HG02759 (cell line): ENCODE measurements at regions not wholly inside any gene's neighbourhood (a gene's known extent, or its start where the extent isn't known, plus 50 kb on each side); places are given as distances from the start of the nearest gene placed in this dataset.

Experiments used
- ATAC-seq: cut with Tn5 transposase; IDR thresholded peaks from one replicate; pipeline ENCODE4 v1.9.1; 2021; ENCODE audit warnings: mild to moderate bottlenecking, moderate library complexity; ENCODE audit not compliant: unreplicated experiment

DNA sequence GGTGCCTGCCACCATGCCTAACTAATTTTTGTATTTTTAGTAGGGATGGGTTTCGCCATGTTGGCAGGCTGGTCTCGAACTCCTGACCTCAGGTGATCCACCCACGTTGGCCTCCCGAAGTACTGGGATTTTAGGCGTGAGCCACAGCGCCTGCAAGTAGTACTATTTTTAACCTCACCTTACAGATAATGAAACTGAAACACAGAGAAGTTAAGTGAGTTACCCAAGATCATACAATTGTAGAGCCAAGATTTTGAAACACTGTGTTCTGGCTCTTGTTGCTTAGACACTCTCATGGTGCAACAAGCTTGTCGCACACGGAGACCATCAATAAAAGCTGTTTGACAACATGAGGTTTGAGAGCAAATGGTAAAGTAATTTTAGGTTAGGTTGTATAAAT, 159.1 kb upstream of the LMNTD1 start:
- ATAC-seq = peak; percentile 41

DNA sequence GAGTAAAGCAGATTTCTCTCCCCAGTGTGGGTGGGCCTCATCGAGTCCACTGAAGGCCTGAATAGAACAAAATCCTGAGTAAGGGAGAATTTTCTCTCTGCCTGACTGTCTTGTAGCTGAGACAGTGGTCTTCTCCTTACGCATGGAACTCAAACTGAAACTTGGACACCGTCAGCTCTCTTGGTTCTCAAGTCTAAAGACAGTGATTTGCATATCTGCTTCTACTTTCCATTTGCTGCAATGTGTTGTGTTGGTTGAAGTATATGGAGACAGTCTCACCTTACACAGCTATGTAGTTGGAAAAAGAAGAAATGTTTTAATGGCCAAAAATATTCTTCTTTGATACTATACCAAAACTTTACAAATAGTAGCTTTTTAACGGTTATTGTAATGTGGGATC, 160.2 kb upstream of the LMNTD1 start:
- ATAC-seq = peak; percentile 98

DNA sequence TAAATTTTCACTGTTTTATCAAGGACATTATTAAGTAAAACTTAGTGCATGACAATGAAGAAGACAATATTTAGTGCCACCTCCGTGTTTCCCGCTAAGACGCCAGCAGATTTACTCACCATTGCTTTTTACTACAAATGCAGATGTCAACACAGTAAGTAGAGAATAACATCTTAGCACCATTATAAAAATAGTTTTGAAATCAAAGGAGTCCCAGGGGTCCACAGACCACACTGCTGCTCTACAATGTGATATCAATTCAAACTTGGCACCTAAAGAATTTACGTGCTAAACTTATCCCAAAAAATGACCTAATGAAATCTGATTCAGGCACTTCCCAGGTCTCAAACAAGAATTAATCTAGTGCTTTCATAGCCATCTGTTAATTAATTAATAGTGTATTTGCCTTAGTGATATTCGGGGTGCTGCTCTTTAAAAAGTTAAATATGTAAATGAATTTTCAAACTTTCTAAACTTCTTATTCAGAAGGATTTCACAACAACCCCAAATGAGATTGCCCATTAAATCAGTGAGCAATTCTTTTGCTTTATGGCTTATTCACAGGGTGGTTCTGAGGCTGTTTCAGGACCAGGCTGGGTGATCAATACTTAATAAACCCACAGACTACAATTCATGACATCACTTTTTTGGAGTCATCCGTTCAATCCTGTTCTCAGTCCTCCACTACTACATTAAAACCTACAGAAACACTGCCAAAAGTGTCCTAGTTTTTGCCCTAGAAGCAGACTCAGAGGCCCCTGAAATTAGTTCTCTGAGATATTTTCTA, 161.3 kb upstream of the LMNTD1 start:
- ATAC-seq = no peak

DNA sequence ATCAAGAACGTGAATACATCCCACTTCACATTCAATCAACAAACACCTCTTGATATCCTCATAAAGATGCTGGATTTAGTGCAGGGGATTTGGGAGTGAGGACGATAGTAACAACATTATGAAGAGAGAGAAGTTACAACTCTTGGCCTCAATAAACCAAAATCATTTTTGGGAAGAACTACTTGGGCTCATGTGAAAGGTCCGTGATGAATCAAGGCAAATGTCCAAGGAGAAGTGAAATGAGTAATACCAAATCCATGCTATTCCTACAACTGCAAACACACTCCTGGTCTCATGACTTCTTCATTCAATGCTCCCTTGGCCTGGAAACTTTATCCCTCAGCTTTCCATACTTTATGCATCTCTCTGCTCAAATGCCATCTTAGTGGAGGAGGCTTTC, 162.0 kb upstream of the LMNTD1 start:
- ATAC-seq = no peak

DNA sequence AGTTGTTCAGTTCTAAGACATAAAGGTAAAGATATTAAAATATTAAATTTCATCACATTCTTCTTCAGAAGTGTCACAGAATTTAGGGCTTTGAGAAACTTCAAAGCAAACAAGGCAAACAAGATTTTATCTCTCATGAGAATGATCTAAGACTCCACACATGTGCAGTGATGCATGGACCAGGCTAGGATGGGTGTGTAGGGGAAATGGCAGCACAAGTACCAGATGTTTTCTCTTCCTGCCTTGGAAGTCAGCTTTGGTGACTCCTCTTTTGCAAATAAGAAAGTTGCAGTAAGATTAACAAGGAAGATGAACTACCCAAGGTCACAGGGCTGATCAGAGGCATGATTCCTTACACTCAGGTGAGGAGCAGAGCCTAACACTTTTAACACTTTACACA, 163.8 kb upstream of the LMNTD1 start:
- no peak for ATAC-seq

DNA sequence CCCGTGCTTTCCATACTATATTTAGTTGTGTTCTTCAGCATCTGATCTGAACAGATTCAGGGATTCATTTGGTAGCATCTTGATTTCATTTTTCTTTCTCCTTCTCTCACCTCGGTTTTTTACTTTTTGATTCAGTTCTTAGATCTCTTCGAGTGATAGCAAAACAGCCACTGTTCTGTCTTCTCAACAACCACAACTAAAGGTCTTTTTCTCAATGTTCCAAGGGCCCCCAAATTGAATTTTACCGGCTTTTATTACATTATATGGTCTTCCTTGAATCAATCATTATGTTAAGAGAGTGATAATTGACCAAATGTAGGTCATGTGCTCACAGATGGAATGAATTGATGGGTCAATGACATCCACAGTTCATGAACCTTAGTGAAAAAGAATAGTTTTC, 164.5 kb upstream of the LMNTD1 start:
- ATAC-seq = no peak

DNA sequence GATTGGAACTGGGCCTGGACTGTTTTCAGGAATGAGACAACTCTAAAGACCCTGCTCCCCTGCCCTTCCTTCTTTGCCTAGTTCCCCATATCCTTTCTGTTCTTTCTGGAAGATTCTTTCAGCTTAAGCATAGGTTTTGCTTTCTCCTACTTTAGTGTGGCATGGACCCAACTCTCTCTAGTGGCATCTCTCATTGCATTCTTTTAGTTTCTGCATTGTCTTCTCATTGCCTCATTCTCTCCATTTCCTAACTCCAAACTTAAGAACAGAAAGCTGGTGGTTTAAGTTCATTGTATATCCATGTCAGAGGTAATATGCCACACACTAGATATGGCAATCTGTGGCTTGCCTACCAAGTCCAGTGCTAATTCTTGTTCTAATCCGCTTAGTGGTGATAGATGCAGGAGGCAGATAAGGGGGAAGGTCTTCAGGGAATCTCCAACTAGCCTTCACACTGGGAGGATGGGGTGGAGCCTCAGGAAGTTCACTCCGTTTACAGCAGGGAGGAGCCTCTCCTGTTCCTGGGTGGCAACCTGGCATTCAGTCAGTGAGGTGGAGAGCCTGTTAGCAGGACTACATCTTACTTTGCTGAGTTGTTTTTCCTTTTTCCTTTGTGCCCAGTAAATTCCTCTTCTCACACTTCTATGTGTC, 165.1 kb upstream of the LMNTD1 start:
- no peak for ATAC-seq

DNA sequence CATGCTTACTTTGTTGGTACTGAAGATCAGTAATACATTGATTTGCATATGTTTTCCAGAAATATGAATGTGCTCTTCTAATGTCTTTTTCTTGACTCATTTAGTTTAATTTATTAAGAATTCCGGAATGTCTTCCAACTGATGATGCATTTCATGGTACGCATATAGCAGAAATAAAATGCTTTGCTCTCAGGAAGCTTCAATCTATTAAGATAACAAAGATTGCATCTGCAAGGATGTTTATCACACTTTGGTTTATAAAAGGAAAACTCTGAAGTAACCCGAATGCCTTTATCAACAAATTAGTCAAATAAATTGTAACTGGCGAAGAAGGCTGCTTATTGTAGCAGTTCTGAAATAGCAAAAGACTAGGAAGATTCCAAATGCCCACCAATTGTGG, 166.4 kb upstream of the LMNTD1 start:
- no peak for ATAC-seq

DNA sequence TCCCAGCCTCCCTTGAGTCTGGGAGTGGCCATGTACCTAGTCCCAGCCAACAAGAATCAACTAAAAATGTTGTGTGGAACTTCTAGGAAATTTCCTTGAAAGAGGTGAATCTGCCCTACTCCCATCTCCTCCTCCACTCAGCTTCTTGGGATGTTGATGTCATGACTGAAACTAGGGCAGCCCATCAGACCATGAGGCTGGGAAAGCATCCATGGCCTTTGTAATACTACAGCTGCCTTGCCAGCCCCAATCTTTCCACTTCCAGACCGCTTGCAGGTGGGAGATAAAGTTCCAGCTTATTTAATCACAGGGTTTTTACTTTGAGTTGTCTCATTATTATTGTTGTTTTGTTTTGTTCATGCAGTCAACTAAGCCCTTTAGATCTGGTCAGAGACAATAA, 170.3 kb upstream of the LMNTD1 start:
- ATAC-seq = no peak

DNA sequence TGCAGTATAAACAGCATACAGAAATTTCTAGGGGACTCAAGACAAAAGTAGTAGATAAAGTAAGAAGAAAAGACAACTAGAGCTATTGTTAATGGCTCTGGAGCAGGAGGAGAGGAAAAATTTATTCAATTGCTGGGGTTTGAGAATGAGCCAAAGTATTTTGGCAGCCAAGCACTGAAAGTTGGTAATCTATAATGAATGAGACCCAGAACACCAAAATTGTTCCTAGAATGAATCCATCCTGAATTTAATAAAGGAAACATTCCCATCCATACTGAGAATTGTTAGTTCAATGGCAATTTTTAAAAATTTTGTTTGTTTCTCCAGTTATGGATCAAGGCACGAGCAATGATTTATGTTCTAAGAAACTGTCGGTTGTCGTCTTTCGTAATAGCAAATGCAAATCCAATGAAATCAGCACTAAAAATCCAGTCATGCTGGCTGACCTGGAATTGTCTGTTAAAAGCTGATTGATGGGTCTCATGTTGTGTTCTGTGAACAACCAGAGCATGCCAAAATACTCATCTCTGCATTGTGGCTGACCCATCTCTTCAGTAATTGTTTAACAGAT, 170.9 kb upstream of the LMNTD1 start:
- no peak for ATAC-seq

DNA sequence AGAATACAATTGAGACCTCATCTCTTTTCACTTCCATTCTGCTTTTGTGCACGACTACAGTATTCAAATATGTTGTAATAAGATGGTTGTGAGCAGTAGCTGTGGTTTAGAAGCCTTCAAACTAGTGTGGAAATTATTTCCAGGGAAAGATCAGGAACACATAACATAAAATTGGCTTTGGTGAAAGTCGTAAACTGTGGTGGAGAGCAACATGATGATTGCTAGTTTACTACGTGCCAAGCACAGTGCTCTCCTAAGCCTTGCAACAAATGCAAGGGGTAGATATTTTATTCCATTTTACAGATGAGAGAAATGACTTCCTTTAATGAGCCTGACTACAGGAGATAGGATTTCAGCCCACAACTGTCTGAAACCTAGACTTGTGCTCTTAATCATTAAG, 172.4 kb upstream of the LMNTD1 start:
- ATAC-seq = no peak

DNA sequence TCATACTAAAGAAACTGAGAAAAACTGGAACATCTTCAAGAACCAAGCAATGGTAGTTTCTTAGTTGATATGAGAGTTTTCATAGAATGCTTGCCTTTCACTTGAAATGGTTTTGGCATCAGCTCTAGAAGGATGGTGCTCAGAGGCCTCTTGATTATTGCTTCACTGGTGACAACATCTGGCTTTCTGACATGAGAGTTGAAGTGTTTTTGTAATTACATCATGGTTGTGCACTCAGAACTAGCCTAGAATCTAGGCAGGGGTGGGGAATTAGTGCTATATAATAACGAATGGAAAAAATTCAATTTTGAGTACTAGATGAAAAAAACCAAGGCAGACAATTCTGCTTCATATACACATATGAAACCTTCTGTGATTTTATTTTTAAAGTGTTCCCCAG, 172.8 kb upstream of the LMNTD1 start:
- no peak for ATAC-seq

DNA sequence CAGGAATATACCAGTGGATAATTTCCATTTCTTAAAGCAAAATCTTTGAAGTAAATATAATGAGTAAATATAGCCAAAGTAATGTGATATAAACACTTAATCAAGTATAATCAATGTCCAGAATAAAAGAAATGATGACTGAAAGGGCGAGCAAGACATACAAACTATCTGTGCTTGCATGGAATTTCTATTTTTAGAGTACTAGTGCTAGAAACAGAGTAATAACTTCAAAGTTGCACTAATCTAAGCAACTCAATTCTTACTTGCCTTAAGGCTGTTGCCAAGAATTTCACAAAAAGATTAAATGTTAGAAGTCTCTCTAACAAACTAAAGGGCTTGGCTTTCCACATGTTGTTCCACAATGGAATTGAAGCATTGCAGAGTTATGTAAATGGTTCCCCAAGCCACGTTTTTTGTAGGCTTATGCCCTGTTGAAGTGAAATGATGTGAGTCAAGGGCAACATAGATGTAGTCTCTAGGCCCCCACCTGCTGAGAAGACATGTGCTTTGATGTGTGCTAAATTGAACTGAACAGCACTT, 175.0 kb upstream of the LMNTD1 start:
- no peak for ATAC-seq

DNA sequence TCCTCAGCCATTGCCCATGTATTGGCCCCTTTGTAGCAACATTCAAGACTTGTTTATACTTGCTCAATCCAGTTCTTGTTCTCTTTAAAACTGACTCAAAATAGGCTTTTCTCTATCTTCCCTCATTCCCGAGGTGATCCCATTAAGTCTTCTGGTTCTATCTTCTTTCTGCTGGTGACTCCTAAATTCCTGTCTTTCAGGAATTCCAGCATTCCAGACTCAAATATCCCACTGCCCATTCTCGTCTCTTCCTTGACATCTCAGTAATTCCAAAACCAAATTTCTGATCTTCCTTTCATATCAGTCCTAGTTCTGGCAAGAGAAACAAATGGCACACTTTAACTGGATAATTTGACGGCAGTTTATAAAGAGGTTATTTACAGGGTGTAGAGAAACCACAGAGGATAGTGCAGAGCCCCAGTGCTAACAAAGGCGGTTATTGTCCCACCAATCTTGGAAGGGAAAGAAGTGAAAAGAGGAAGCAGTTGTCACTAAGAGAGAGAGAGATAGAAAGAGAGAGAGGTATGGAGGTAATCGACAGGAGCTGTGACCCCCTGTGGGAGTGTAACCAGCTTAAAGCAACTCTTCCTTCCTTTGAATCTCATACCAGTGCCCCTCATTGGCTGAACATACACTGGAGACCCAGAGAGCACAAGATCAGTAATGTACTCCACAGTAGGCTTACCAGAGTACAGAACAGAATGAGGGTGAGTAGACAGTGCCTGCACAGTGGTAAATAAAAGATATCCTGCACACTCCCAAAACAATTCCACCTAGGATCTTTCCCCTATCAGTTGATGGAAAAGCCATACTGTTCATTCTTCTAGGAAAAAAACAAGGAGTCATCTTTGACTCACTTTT, 177.6 kb upstream of the LMNTD1 start:
- ATAC-seq = no peak

DNA sequence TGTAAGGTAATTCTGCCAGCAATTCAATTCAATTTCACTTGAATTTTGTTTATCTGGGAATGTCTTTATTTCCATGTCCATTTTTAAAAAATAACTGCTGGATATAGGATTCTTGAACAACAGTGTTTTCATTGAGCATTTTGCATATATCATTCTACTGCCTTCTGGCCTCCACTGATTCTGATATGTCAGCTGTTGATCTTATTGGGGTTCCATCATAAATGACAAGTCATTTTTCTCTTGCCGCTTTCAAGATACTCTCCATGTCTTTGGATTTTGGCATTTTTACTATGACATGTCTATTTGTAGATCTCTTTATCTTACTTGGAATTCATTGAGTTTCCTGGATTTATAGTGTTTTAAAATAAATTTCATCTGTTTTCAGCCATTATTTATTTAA, 180.5 kb upstream of the LMNTD1 start:
- no peak for ATAC-seq

DNA sequence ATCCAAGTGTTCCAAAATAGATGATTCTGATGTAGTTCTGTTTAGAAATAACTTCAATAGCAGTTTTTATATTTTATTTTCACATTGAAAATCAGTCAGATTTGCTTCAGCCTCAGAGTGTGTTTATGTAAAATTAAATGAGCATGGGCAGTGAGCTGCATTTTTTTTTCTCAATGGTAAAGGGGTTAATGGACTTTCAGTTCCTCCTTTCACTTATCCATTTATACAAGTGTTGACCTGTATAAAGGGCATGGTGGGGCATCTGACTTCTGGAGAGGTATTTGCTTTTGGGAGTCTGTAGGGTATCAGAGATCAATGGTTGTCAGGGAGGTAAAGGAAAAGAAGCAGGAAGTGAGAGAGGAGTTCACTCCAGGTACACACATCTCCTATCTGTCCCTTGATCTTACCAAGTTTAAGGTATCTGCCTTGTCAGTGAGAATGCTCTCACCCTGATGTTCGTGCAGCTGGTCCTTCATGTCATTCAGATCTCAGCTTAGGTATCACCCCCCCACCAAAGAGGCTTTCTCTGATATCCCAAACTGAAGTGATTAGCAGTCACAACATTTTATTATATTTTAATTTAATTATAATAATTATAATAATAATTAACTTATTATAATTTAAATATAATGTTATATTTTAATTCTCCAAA, 181.6 kb upstream of the LMNTD1 start:
- peak; percentile 73 for ATAC-seq

DNA sequence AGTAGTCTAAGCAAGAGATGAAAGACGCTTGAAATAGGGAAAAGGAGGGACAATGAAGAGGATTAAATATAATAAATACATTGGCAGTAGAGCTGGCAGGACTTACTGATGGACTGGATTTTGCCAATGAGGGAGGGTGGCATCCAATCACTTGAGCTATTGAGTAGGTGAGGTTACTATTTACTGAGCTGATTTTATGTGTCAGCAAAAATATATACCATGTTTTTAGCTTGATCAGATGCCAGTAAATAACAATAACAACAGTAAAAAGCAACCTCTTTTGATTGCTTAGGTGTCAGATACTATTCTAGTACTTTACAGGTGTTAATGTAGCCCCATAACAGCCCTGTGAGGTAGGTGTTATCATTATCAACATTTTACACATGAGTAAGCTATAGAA, 187.5 kb upstream of the LMNTD1 start:
- no peak for ATAC-seq

DNA sequence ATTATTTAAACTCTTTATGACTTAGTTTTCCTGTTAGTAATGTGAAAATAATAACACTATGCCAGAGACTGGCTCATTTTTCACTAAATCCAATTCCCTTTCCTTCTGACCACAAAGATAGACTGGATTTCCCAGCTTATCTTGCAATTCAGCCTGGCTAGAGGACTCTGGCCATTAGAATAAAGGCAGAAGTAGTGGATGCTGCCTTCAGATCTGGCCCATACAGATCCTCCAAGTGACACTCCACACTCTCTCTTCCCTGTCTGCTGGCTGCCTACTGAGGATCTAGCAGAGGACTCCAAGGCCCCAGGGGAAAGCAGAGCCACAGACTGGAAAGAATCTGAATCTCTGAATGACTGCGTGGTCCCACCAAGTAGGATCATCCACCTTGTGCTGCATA, 188.8 kb upstream of the LMNTD1 start:
- ATAC-seq = no peak

DNA sequence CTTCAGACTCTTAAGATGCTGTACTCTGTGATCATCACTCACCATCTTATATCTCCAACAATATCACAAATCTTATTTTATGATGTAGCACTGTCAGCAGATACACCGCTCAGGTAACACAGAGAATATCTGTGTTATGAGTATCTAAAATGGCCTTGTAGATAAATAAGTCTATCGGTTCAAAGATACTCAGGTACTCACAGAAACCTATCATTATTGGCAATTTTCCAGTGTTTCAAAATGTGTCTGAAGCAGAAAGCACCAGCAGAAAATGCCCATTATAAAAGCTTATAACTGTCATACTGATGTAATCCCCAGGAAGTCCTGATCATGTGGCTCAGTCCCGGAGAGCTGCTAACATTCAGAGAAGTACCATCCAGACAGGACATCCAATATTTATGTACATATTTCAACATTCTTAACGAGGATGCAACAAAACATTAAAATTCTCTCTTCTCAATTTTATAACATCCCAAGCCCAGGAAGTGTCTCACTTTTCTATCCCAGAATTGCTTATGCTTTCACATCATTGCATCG, 190.7 kb upstream of the LMNTD1 start:
- no peak for ATAC-seq

DNA sequence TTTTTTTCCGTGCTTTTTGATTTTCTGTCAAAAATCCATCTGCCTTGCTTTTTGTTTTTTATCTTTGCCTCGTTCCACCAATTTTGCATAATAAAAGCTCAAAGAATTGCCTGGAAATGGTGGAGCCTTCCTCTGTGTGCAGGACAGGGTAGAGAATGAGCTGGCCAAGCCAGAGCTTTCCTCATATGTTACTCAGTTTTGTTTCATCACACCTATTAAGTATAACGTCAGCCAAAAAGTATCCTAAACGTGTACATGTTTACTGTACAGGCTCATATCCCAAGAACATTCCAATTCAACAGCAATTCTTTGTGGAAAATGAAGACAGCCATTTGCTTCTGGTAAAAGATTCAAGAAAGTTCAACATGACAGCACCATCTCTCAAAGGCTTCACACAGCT, 191.2 kb upstream of the LMNTD1 start:
- no peak for ATAC-seq
